ENCODE measurements at regions not wholly inside any gene's neighbourhood (a gene's known extent, or its start where the extent isn't known, plus 50 kb on each side); places are given as distances from the start of the nearest gene placed in this dataset.

GRCh38 chr16:11425140-11425539 is 79.9 kb downstream of the RMI2 start:
- TF ChIP-seq TBL1XR1 (IDR thresholded peaks at IDR 0.05; ENCODE audit: low read depth, low read length) (no peak), FOS (IDR thresholded peaks at IDR 0.05; ENCODE audit: borderline replicate concordance, extremely low read depth, insufficient read length) (no peak), PKNOX1 (IDR thresholded peaks at IDR 0.05) (no peak), NFIC (IDR thresholded peaks at IDR 0.05; ENCODE audit: low read depth, low read length) (no peak), KLF5 (IDR thresholded peaks at IDR 0.05; ENCODE audit: partially characterized antibody) (no peak)
- Histone ChIP-seq H3K4me2 (ENCODE audit: control insufficient read depth, insufficient read depth) (no peak overlapping the region), H2AFZ (ENCODE audit: control insufficient read depth, low read depth, low read length) (no peak overlapping the region), H3K4me1 (ENCODE audit: control insufficient read depth, insufficient read depth, low read length) (peaks cover 10% of the 10 kb centered on the region), H3K27me3 (replicated peaks in 1 of 2; ENCODE audit: control insufficient read depth in 2 of 2, insufficient read depth in 2 of 2, low read length in 1 of 2) (no peaks in the 10 kb centered on the region), H3K9me3 (replicated peaks; ENCODE audit: control insufficient read depth, insufficient read depth, low read length) (no peaks in the 10 kb centered on the region), H3K9ac (ENCODE audit: control insufficient read depth, insufficient read depth, low read length) (no peak overlapping the region), H3K4me3 (no peak overlapping the region), H4K20me1 (ENCODE audit: control insufficient read depth, insufficient read depth) (no peaks in the 10 kb centered on the region), H3K27ac (ENCODE audit: control insufficient read depth, insufficient read depth) (no peak overlapping the region), H3K36me3 (ENCODE audit: control insufficient read depth in 2 of 2, insufficient read depth in 2 of 2, low read length in 1 of 2) (no peaks in the 10 kb centered on the region), H3K79me2 (ENCODE audit: control insufficient read depth, insufficient read depth, low read length) (no peaks in the 10 kb centered on the region)
- in situ Hi-C loops (cut with MboI): no loop called here
- no TSS peak for BruUV-seq (replicated peaks)
- no peak for ATAC-seq
- no peak for DNase-seq (ENCODE audit: low read depth, low spot score)
- intact Hi-C loops (cut with micrococcal nuclease; ENCODE audit: unreplicated experiment): no loop called here
- POLR2A ChIA-PET: interaction anchor here (1.2 kb wide), 1 partner anchor 235 kb away, joined by 3 read pairs; no protein-coding TSS in a partner anchor
- RAD21 ChIA-PET (ENCODE audit: unreplicated experiment): interaction anchor here (0.6 to 2.2 kb wide), 3 partner anchors 13 to 29 kb away, joined by 3 to 7 read pairs (median 5); no protein-coding TSS in a partner anchor
- SMC1A ChIA-PET (ENCODE audit: uncharacterized antibody, unreplicated experiment): interaction anchor here (0.6 to 2.7 kb wide), 6 partner anchors 9 to 213 kb away, joined by 3 to 8 read pairs (median 5); no protein-coding TSS in a partner anchor
- CTCF ChIA-PET: interaction anchor here (0.7 to 2.5 kb wide), 6 partner anchors 11 to 289 kb away, joined by 3 to 8 read pairs (median 5); no protein-coding TSS in a partner anchor
- WGBS (ENCODE audit: insufficient coverage, insufficient replicate concordance, low lambda C conversion rate, missing lambda C conversion rate): 82% methylated on average over 14 of the region's 14 CpGs
- FAIRE-seq: no peak

GRCh38 chr16:11428623-11428953 is 83.3 kb downstream of the RMI2 start:
- H3K27me3 ChIP-seq (replicated peaks in 1 of 2; ENCODE audit: control insufficient read depth in 2 of 2, insufficient read depth in 2 of 2, low read length in 1 of 2): no peaks in the 10 kb centered on the region
- H3K9me3 ChIP-seq (replicated peaks; ENCODE audit: control insufficient read depth, insufficient read depth, low read length): no peaks in the 10 kb centered on the region; the same call in 2 of the 3 replicates
- H3K4me1 ChIP-seq (ENCODE audit: control insufficient read depth, insufficient read depth, low read length): peaks cover 4% of the 10 kb centered on the region
- FAIRE-seq (no peak), ATAC-seq (no peak), DNase-seq (ENCODE audit: low read depth, low spot score) (no peak)
- no peaks in the 10 kb centered on the region for H3K36me3 ChIP-seq (ENCODE audit: control insufficient read depth in 2 of 2, insufficient read depth in 2 of 2, low read length in 1 of 2)
- ChIA-PET CTCF (no interaction called here), RAD21 (ENCODE audit: unreplicated experiment) (interaction anchor here (0.5 kb wide), 1 partner anchor 76 kb away, joined by 3 read pairs; no protein-coding TSS in a partner anchor), POLR2A (no interaction called here), SMC1A (ENCODE audit: uncharacterized antibody, unreplicated experiment) (no interaction called here)
- no peak overlapping the region for H3K27ac ChIP-seq (ENCODE audit: control insufficient read depth, insufficient read depth)
- intact Hi-C loops (cut with micrococcal nuclease; ENCODE audit: unreplicated experiment) (no loop called here), in situ Hi-C loops (cut with MboI) (no loop called here)
- H3K9ac ChIP-seq (ENCODE audit: control insufficient read depth, insufficient read depth, low read length): no peak overlapping the region
- no peak overlapping the region for H3K4me3 ChIP-seq
- TF ChIP-seq NRF1 (conservative IDR thresholded peaks at IDR 0.05; ENCODE audit: low read depth, low read length) (no peak), STAT3 (IDR thresholded peaks at IDR 0.05; ENCODE audit: low read depth, low read length) (no peak), STAT1 (conservative IDR thresholded peaks at IDR 0.05) (no peak), JUNB (IDR thresholded peaks at IDR 0.05) (no peak), EP300 (IDR thresholded peaks at IDR 0.05; ENCODE audit: borderline replicate concordance in 1 of 2, control insufficient read depth in 1 of 2, low read depth in 2 of 2, low read length in 2 of 2) (no peak), WRNIP1 (IDR thresholded peaks at IDR 0.05; ENCODE audit: borderline replicate concordance, low read depth, low read length) (no peak), MTA3 (IDR thresholded peaks at IDR 0.05; ENCODE audit: borderline replicate concordance, low read length) (no peak), RFX5 (IDR thresholded peaks at IDR 0.05; ENCODE audit: low read depth, low read length) (no peak), SP1 (IDR thresholded peaks at IDR 0.05; ENCODE audit: low read depth, low read length) (no peak), RELB (IDR thresholded peaks at IDR 0.05; ENCODE audit: low read depth) (no peak), BRCA1 (IDR thresholded peaks at IDR 0.05; ENCODE audit: low read depth, low read length) (no peak)
- no TSS peak for BruUV-seq (replicated peaks)
- H3K4me2 ChIP-seq (ENCODE audit: control insufficient read depth, insufficient read depth): no peak overlapping the region
- H2AFZ ChIP-seq (ENCODE audit: control insufficient read depth, low read depth, low read length): no peak overlapping the region
- 11% methylated on average over 4 of the region's 4 CpGs for WGBS (ENCODE audit: insufficient coverage, insufficient replicate concordance, low lambda C conversion rate, missing lambda C conversion rate)
- H3K79me2 ChIP-seq (ENCODE audit: control insufficient read depth, insufficient read depth, low read length): no peaks in the 10 kb centered on the region
- no peaks in the 10 kb centered on the region for H4K20me1 ChIP-seq (ENCODE audit: control insufficient read depth, insufficient read depth)

Data from GM12878 (cell line).